ENCODE measurements at regions not wholly inside any gene's neighbourhood (a gene's known extent, or its start where the extent isn't known, plus 50 kb on each side); places are given as distances from the start of the nearest gene placed in this dataset.

- DNase-seq, result no peak
Observed at GRCh38 chr1:29658688-29659087, 422.4 kb downstream of the PTPRU start.

GRCh38 chr1:29657816-29658215 is 421.5 kb downstream of the PTPRU start:
- no peak for DNase-seq

GRCh38 chr1:29655945-29656850 is 419.9 kb downstream of the PTPRU start:
- no peak for DNase-seq

- DNase-seq, result no peak
Observed at GRCh38 chr1:29655145-29655544, 418.8 kb downstream of the PTPRU start.

- no peak for DNase-seq
Observed at GRCh38 chr1:29653886-29654450, 417.6 kb downstream of the PTPRU start.

GRCh38 chr1:29653034-29653810 is 416.9 kb downstream of the PTPRU start:
- no peak for DNase-seq

GRCh38 chr1:29651684-29652665 is 415.7 kb downstream of the PTPRU start:
- no peak for DNase-seq

GRCh38 chr1:29651246-29651645 is 414.9 kb downstream of the PTPRU start:
- DNase-seq, result no peak

GRCh38 chr1:29650476-29650875 is 414.2 kb downstream of the PTPRU start:
- no peak for DNase-seq

GRCh38 chr1:29650041-29650400 is 413.7 kb downstream of the PTPRU start:
- DNase-seq, result no peak

- DNase-seq, result no peak
Observed at GRCh38 chr1:29649189-29650040, 413.1 kb downstream of the PTPRU start.

- DNase-seq, result no peak
Observed at GRCh38 chr1:29648798-29649188, 412.5 kb downstream of the PTPRU start.

- DNase-seq, result no peak
Observed at GRCh38 chr1:29648026-29648425, 411.7 kb downstream of the PTPRU start.

GRCh38 chr1:29647581-29647980 is 411.3 kb downstream of the PTPRU start:
- DNase-seq, result no peak

GRCh38 chr1:29646161-29646775 is 409.9 kb downstream of the PTPRU start:
- no peak for DNase-seq

- no peak for DNase-seq
Observed at GRCh38 chr1:29645586-29645985, 409.3 kb downstream of the PTPRU start.

- DNase-seq, result no peak
Observed at GRCh38 chr1:29644812-29645211, 408.5 kb downstream of the PTPRU start.

GRCh38 chr1:29643838-29644440 is 407.6 kb downstream of the PTPRU start:
- no peak for DNase-seq

- DNase-seq, result no peak
Observed at GRCh38 chr1:29643281-29643680, 407.0 kb downstream of the PTPRU start.

- no peak for DNase-seq
Observed at GRCh38 chr1:29642519-29642918, 406.2 kb downstream of the PTPRU start.

GRCh38 chr1:29641921-29642320 is 405.6 kb downstream of the PTPRU start:
- DNase-seq, result no peak
